Lower lobe of right lung (tissue), 2 donors: ENCODE measurements at regions not wholly inside any gene's neighbourhood (a gene's known extent, or its start where the extent isn't known, plus 50 kb on each side); places are given as distances from the start of the nearest gene placed in this dataset.

ENCODE experiments used
- ATAC-seq, 2 donors: fragments of 200-7000 bp; cut with Tn5 transposase; one replicate each; pipeline ENCODE4 v1.9.1; 2020 to 2022; ENCODE audit warnings: mild to moderate bottlenecking in 2 of 2, moderate library complexity in 2 of 2
- DNase-seq: peaks from one replicate; pipeline ENCODE4 v3.0.0-alpha.2; 2020
- H3K27ac ChIP-seq: fragments of 200-600 bp; one replicate; pipeline ENCODE4 v1.8.0; 2022
- H3K27me3 ChIP-seq: fragments of 200-600 bp; one replicate; pipeline ENCODE4 v1.8.0; 2022; ENCODE audit warnings: low read depth
- H3K36me3 ChIP-seq: fragments of 200-600 bp; one replicate; pipeline ENCODE4 v1.8.0; 2022; ENCODE audit warnings: mild to moderate bottlenecking
- H3K4me1 ChIP-seq: fragments of 200-600 bp; one replicate; pipeline ENCODE4 v1.8.0; 2022
- H3K4me3 ChIP-seq: fragments of 200-600 bp; one replicate; pipeline ENCODE4 v1.8.0; 2022; ENCODE audit warnings: mild to moderate bottlenecking
- H3K9me3 ChIP-seq: fragments of 200-600 bp; one replicate; pipeline ENCODE4 v1.8.0; 2022
- CTCF ChIP-seq: fragments of 200-600 bp; IDR thresholded peaks from one replicate; pipeline ENCODE4 v1.8.0; 2022; ENCODE audit warnings: antibody characterized with exemption, mild to moderate bottlenecking
- intact Hi-C: fragments of 100-400 bp; cut with DNase I; formaldehyde crosslinking; loops from one replicate; pipeline ENCODE4 v1.11.0; 2022
- donor health status: DM: no; HTN: yes; CAD: no; lungs with severe emphysema.

- Histone ChIP-seq H3K36me3 (no peaks in the 10 kb centered on the region), H3K27ac (no peak overlapping the region), H3K4me1 (no peaks in the 10 kb centered on the region), H3K27me3 (no peaks in the 10 kb centered on the region), H3K9me3 (peaks cover 4% of the 10 kb centered on the region), H3K4me3 (no peak overlapping the region)
- DNase-seq (no peak), ATAC-seq (no peak)
- intact Hi-C loops = no loop called here
- TF ChIP-seq CTCF = no peak
These were observed 161.1 kb upstream of the FST start for GRCh38 chr5:53319315-53319714.

GRCh38 chr5:53321073-53321472, 159.4 kb upstream of the FST start:
- intact Hi-C loops = no loop called here
- Histone ChIP-seq H3K9me3 (peaks cover under 1% of the 10 kb centered on the region), H3K4me3 (no peak overlapping the region), H3K27ac (no peak overlapping the region), H3K36me3 (no peaks in the 10 kb centered on the region), H3K4me1 (no peaks in the 10 kb centered on the region), H3K27me3 (no peaks in the 10 kb centered on the region)
- no peak for DNase-seq
- no peak for ATAC-seq
- TF ChIP-seq CTCF = no peak

GRCh38 chr5:53321721-53322120, 158.7 kb upstream of the FST start:
- Histone ChIP-seq H3K27ac (no peak overlapping the region), H3K4me1 (no peaks in the 10 kb centered on the region), H3K27me3 (no peaks in the 10 kb centered on the region), H3K4me3 (no peak overlapping the region), H3K9me3 (no peaks in the 10 kb centered on the region), H3K36me3 (no peaks in the 10 kb centered on the region)
- intact Hi-C loops = no loop called here
- no peak for TF ChIP-seq CTCF
- no peak for DNase-seq
- ATAC-seq = no peak

GRCh38 chr5:53322257-53322656, 158.2 kb upstream of the FST start:
- ATAC-seq = no peak
- Histone ChIP-seq H3K27me3 (no peaks in the 10 kb centered on the region), H3K36me3 (no peaks in the 10 kb centered on the region), H3K4me1 (no peaks in the 10 kb centered on the region), H3K4me3 (no peak overlapping the region), H3K27ac (no peak overlapping the region), H3K9me3 (no peaks in the 10 kb centered on the region)
- TF ChIP-seq CTCF = no peak
- intact Hi-C loops = no loop called here
- DNase-seq = no peak

GRCh38 chr5:53323511-53323910, 156.9 kb upstream of the FST start:
- Histone ChIP-seq H3K4me3 (no peak overlapping the region), H3K27me3 (no peaks in the 10 kb centered on the region), H3K9me3 (no peaks in the 10 kb centered on the region), H3K36me3 (no peaks in the 10 kb centered on the region), H3K27ac (no peak overlapping the region), H3K4me1 (no peaks in the 10 kb centered on the region)
- TF ChIP-seq CTCF = no peak
- ATAC-seq (no peak), DNase-seq (no peak)
- intact Hi-C loops = no loop called here

GRCh38 chr5:53323943-53324642, 156.3 kb upstream of the FST start:
- Histone ChIP-seq H3K27me3 (no peaks in the 10 kb centered on the region), H3K36me3 (no peaks in the 10 kb centered on the region), H3K4me1 (no peaks in the 10 kb centered on the region), H3K27ac (no peak overlapping the region), H3K9me3 (no peaks in the 10 kb centered on the region), H3K4me3 (no peak overlapping the region)
- ATAC-seq = no peak
- DNase-seq = no peak
- intact Hi-C loops = no loop called here
- TF ChIP-seq CTCF = no peak
